ENCODE measurements at regions not wholly inside any gene's neighbourhood (a gene's known extent, or its start where the extent isn't known, plus 50 kb on each side); places are given as distances from the start of the nearest gene placed in this dataset.

GRCh38 chr12:85720308-85721033 is 115.7 kb downstream of the RASSF9 start:
- WGBS (ENCODE audit: low lambda C conversion rate): 0% methylated on average over 1 of the region's 1 CpG
- no peak for DNase-seq (ENCODE audit: low spot score)
- BruUV-seq (replicated peaks): no TSS peak
- CTCF ChIA-PET (ENCODE audit: low intra/inter-chr PET ratio, low total read pairs): no interaction called here
- H3K4me1 ChIP-seq (ENCODE audit: insufficient read depth, low read length): no peaks in the 10 kb centered on the region
- intact Hi-C loops (cut with micrococcal nuclease; ENCODE audit: unreplicated experiment) (no loop called here), in situ Hi-C loops (cut with HindIII; ENCODE audit: extremely low pct_ligation_motif_present, low pct_unique_long_range_greater_than_20kb) (no loop called here)
- TF ChIP-seq ELF4 (CRISPR knock-in tag; IDR thresholded peaks at IDR 0.05; ENCODE audit: borderline replicate concordance) (no peak), NFRKB (IDR thresholded peaks at IDR 0.05) (no peak), MAFK (conservative IDR thresholded peaks at IDR 0.05 in 1 of 2, IDR thresholded peaks at IDR 0.05 in 1 of 2; ENCODE audit: low read length in 2 of 2) (peak; percentile 11 to 73; a peak in 2 of 4 replicates), SMAD9 (CRISPR knock-in tag; IDR thresholded peaks at IDR 0.05) (no peak), KDM5B (CRISPR knock-in tag; IDR thresholded peaks at IDR 0.05; ENCODE audit: borderline replicate concordance) (no peak), MAFF (IDR thresholded peaks at IDR 0.05; ENCODE audit: low read depth, low read length) (peak; percentile 46; the same call in 1 of the 2 replicates)
- POLR2A ChIA-PET: no interaction called here
- H3K4me3 ChIP-seq (replicated peaks in 1 of 3; ENCODE audit: insufficient read depth in 1 of 3, low read depth in 2 of 3, low read length in 3 of 3): no peak overlapping the region
- no peak for FAIRE-seq
- no peaks in the 10 kb centered on the region for H3K79me2 ChIP-seq (ENCODE audit: insufficient read depth, low read length)
- ATAC-seq: no peak
- no peak overlapping the region for H2AFZ ChIP-seq (ENCODE audit: low read length)
- no peak overlapping the region for H3K9ac ChIP-seq (ENCODE audit: insufficient read depth, low read depth, low read length)
- no peaks in the 10 kb centered on the region for H3K36me3 ChIP-seq (replicated peaks in 1 of 2; ENCODE audit: control insufficient read depth in 1 of 2, insufficient read depth in 2 of 2, low read length in 2 of 2)
- H3K27me3 ChIP-seq (ENCODE audit: control insufficient read depth in 1 of 2, insufficient read depth in 2 of 2, low read length in 2 of 2): no peaks in the 10 kb centered on the region
- H3K9me3 ChIP-seq (ENCODE audit: low read length): no peaks in the 10 kb centered on the region
- no peak overlapping the region for H3K27ac ChIP-seq (ENCODE audit: extremely low read length, insufficient read depth, low read length)
- no peaks in the 10 kb centered on the region for H4K20me1 ChIP-seq (ENCODE audit: insufficient read depth, low read length)
- H3K4me2 ChIP-seq (ENCODE audit: low read depth, low read length): no peak overlapping the region

GRCh38 chr12:85725991-85726390 is 110.2 kb downstream of the RASSF9 start:
- H3K27me3 ChIP-seq (ENCODE audit: control insufficient read depth in 1 of 2, insufficient read depth in 2 of 2, low read length in 2 of 2): no peaks in the 10 kb centered on the region
- ChIA-PET POLR2A (no interaction called here), CTCF (ENCODE audit: low intra/inter-chr PET ratio, low total read pairs) (no interaction called here)
- intact Hi-C loops (cut with micrococcal nuclease; ENCODE audit: unreplicated experiment): no loop called here
- no peaks in the 10 kb centered on the region for H3K36me3 ChIP-seq (replicated peaks in 1 of 2; ENCODE audit: control insufficient read depth in 1 of 2, insufficient read depth in 2 of 2, low read length in 2 of 2)
- H3K27ac ChIP-seq (ENCODE audit: extremely low read length, insufficient read depth, low read length): no peak overlapping the region
- WGBS (ENCODE audit: low lambda C conversion rate): 4% methylated on average over 2 of the region's 2 CpGs
- no peaks in the 10 kb centered on the region for H3K4me1 ChIP-seq (ENCODE audit: insufficient read depth, low read length)
- DNase-seq (ENCODE audit: low spot score): no peak
- BruUV-seq (replicated peaks): no TSS peak
- H3K9me3 ChIP-seq (ENCODE audit: low read length): no peaks in the 10 kb centered on the region
- ATAC-seq: no peak
- no peaks in the 10 kb centered on the region for H3K79me2 ChIP-seq (ENCODE audit: insufficient read depth, low read length)
- no peak overlapping the region for H2AFZ ChIP-seq (ENCODE audit: low read length)
- in situ Hi-C loops (cut with HindIII; ENCODE audit: extremely low pct_ligation_motif_present, low pct_unique_long_range_greater_than_20kb): no loop called here
- H4K20me1 ChIP-seq (ENCODE audit: insufficient read depth, low read length): no peaks in the 10 kb centered on the region
- H3K4me2 ChIP-seq (ENCODE audit: low read depth, low read length): no peak overlapping the region
- FAIRE-seq: no peak
- H3K9ac ChIP-seq (ENCODE audit: insufficient read depth, low read depth, low read length): no peak overlapping the region
- no peak overlapping the region for H3K4me3 ChIP-seq (replicated peaks in 1 of 3; ENCODE audit: insufficient read depth in 1 of 3, low read depth in 2 of 3, low read length in 3 of 3)
- TF ChIP-seq ZBTB4 (CRISPR knock-in tag; IDR thresholded peaks at IDR 0.05; ENCODE audit: borderline replicate concordance): no peak
- TF ChIP-seq SMAD9 (CRISPR knock-in tag; IDR thresholded peaks at IDR 0.05): no peak
- no peak for TF ChIP-seq ZMYM3 (CRISPR knock-in tag; IDR thresholded peaks at IDR 0.05)
- no peak for TF ChIP-seq POLR2AphosphoS2 (IDR thresholded peaks at IDR 0.05; ENCODE audit: low read depth, low read length)
- no peak for TF ChIP-seq RFX3 (CRISPR knock-in tag; IDR thresholded peaks at IDR 0.05)
- TF ChIP-seq ZNF605 (CRISPR knock-in tag; IDR thresholded peaks at IDR 0.05): no peak

Measured in HepG2 (cell line).